Ascending aorta (tissue), 2 donors: ENCODE measurements at regions not wholly inside any gene's neighbourhood (a gene's known extent, or its start where the extent isn't known, plus 50 kb on each side); places are given as distances from the start of the nearest gene placed in this dataset.

Experiments used
- DNase-seq, 2 donors: peaks; one replicate each; pipeline ENCODE4 v3.0.0-alpha.2; 2019; ENCODE audit warnings: low spot score in 2 of 2
- H3K27ac ChIP-seq, 2 donors: fragments of 200-600 bp; sonication (generic); one replicate each; pipeline ENCODE4 v1.5.1; 2016 to 2017; ENCODE audit warnings: mild to moderate bottlenecking in 1 of 2
- H3K27me3 ChIP-seq: fragments of 200-600 bp; sonication (generic); one replicate; pipeline ENCODE4 v1.5.1; 2017
- H3K36me3 ChIP-seq, 2 donors: fragments of 200-600 bp; sonication (generic); one replicate each; pipeline ENCODE4 v1.5.1; 2016
- H3K4me1 ChIP-seq, 2 donors: fragments of 200-600 bp; sonication (generic); one replicate each; pipeline ENCODE4 v1.5.1; 2016 to 2017; ENCODE audit warnings: mild to moderate bottlenecking in 1 of 2
- H3K4me3 ChIP-seq, 2 donors: fragments of 200-600 bp; sonication (generic); one replicate each; pipeline ENCODE4 v1.5.1; 2016 to 2017; ENCODE audit warnings: mild to moderate bottlenecking in 1 of 2
- H3K9me3 ChIP-seq, 2 donors: fragments of 200-600 bp; sonication (generic); one replicate each; pipeline ENCODE4 v1.5.1; 2016
- CTCF ChIP-seq, 3 experiments: fragments of 200-600 bp in 2 of 3; fragments of 450-650 bp in 1 of 3; sonication (generic) in 2 of 3; IDR thresholded peaks; one replicate each; pipeline ENCODE4 v1.5.1; 2016 to 2019; ENCODE audit warnings: antibody characterized with exemption in 3 of 3, mild to moderate bottlenecking in 1 of 3, moderate library complexity in 1 of 3
- intact Hi-C: fragments of 100-400 bp; cut with DNase I; formaldehyde crosslinking; loops from one replicate; pipeline ENCODE4 v1.15.1; 2023

GRCh38 chr10:28207799-28208198, 95.1 kb downstream of the MPP7 start:
- DNase-seq: no peak
- Histone ChIP-seq H3K9me3 (peaks cover 0 to 8% of the 10 kb centered on the region in 2 donors), H3K4me3 (no peak overlapping the region), H3K27ac (no peak overlapping the region), H3K4me1 (no peaks in the 10 kb centered on the region), H3K36me3 (no peaks in the 10 kb centered on the region), H3K27me3 (no peaks in the 10 kb centered on the region)
- intact Hi-C loops: no loop called here
- TF ChIP-seq CTCF (IDR thresholded peaks at IDR 0.05): no peak

GRCh38 chr10:28202941-28203352, 99.9 kb downstream of the MPP7 start:
- TF ChIP-seq CTCF (IDR thresholded peaks at IDR 0.05): no peak

GRCh38 chr10:28201410-28202400, 101.2 kb downstream of the MPP7 start:
- H3K9me3 ChIP-seq: no peaks in the 10 kb centered on the region
- no peak for TF ChIP-seq CTCF (IDR thresholded peaks at IDR 0.05)
- peaks cover 7 to 17% of the 10 kb centered on the region in 2 donors for H3K4me1 ChIP-seq
- H3K27ac ChIP-seq: no peak overlapping the region
- H3K4me3 ChIP-seq: no peak overlapping the region
- no peaks in the 10 kb centered on the region for H3K36me3 ChIP-seq
- intact Hi-C loops: no loop called here
- no peaks in the 10 kb centered on the region for H3K27me3 ChIP-seq
- no peak for DNase-seq

More at GRCh38 chr10:28202941-28203352, 99.9 kb downstream of the MPP7 start:
- intact Hi-C loops: no loop called here
- peak; percentile 11 to 74 for DNase-seq
- peaks cover 7 to 17% of the 10 kb centered on the region in 2 donors for H3K4me1 ChIP-seq
- H3K36me3 ChIP-seq: no peaks in the 10 kb centered on the region
- peaks cover 0 to 6% of the 10 kb centered on the region in 2 donors for H3K9me3 ChIP-seq
- no peak overlapping the region for H3K4me3 ChIP-seq
- peak overlapping the region; percentile 7 to 22 for H3K27ac ChIP-seq
- no peaks in the 10 kb centered on the region for H3K27me3 ChIP-seq

- no peak for DNase-seq
- no peak for TF ChIP-seq CTCF (IDR thresholded peaks at IDR 0.05)
- no peaks in the 10 kb centered on the region for H3K36me3 ChIP-seq
- H3K27me3 ChIP-seq: no peaks in the 10 kb centered on the region
- intact Hi-C loops: no loop called here
- no peaks in the 10 kb centered on the region for H3K9me3 ChIP-seq
- no peak overlapping the region for H3K27ac ChIP-seq
- no peak overlapping the region for H3K4me3 ChIP-seq
- peaks cover 7 to 17% of the 10 kb centered on the region in 2 donors for H3K4me1 ChIP-seq
These were observed 102.1 kb downstream of the MPP7 start for GRCh38 chr10:28200775-28201174.

DNA sequence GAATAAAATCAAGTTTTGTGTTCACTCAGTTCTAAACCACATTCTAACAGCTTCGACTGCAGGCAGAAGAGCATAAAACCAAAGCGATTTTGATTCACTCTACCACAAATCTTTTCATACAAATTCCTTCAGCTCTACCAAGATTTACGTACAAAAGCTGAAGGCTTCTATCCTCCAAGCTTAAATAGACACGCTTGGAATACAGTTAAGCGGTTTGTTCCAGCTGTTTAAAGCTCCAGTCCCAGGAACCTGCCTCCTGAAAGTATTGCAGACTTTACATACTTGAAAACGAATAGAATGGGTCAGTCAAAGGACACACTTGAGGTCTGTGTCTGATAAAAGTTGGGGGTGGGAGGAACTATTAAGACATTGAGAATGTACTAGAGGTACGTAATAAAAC, 102.9 kb downstream of the MPP7 start:
- H3K27ac ChIP-seq: no peak overlapping the region
- no peaks in the 10 kb centered on the region for H3K27me3 ChIP-seq
- no peak for TF ChIP-seq CTCF (IDR thresholded peaks at IDR 0.05)
- H3K4me1 ChIP-seq: peaks cover 7 to 17% of the 10 kb centered on the region in 2 donors
- DNase-seq: no peak
- no peaks in the 10 kb centered on the region for H3K36me3 ChIP-seq
- H3K4me3 ChIP-seq: no peak overlapping the region
- H3K9me3 ChIP-seq: no peaks in the 10 kb centered on the region
- intact Hi-C loops: no loop called here
